ENCODE measurements at regions not wholly inside any gene's neighbourhood (a gene's known extent, or its start where the extent isn't known, plus 50 kb on each side); places are given as distances from the start of the nearest gene placed in this dataset.

DNA sequence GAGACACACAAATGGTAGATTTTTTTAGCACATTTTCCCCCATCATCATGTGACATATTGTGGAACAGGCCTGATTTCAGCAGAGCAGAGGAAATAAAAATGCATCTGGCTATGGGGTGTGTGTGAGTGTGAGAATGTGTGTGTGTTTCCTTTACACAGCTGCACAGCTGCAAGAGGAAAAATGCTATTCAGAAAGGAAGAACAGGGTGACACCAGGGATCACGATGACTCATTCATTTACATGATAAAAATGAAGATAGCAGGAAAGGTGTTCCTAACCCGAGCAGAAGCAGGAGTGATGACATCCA, 469.5 kb upstream of the TSHZ3 start:
- TF ChIP-seq, protein P1, sequence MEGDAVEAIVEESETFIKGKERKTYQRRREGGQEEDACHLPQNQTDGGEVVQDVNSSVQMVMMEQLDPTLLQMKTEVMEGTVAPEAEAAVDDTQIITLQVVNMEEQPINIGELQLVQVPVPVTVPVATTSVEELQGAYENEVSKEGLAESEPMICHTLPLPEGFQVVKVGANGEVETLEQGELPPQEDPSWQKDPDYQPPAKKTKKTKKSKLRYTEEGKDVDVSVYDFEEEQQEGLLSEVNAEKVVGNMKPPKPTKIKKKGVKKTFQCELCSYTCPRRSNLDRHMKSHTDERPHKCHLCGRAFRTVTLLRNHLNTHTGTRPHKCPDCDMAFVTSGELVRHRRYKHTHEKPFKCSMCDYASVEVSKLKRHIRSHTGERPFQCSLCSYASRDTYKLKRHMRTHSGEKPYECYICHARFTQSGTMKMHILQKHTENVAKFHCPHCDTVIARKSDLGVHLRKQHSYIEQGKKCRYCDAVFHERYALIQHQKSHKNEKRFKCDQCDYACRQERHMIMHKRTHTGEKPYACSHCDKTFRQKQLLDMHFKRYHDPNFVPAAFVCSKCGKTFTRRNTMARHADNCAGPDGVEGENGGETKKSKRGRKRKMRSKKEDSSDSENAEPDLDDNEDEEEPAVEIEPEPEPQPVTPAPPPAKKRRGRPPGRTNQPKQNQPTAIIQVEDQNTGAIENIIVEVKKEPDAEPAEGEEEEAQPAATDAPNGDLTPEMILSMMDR (IDR thresholded peaks at IDR 0.05; ENCODE audit: control extremely low read depth in 1 of 3, insufficient read depth in 1 of 3, low read depth in 1 of 3, low read length in 3 of 3) = no peak
- TF ChIP-seq POLR2AphosphoS5 (IDR thresholded peaks at IDR 0.05; ENCODE audit: low read depth, low read length) = no peak
- TF ChIP-seq, protein P2, sequence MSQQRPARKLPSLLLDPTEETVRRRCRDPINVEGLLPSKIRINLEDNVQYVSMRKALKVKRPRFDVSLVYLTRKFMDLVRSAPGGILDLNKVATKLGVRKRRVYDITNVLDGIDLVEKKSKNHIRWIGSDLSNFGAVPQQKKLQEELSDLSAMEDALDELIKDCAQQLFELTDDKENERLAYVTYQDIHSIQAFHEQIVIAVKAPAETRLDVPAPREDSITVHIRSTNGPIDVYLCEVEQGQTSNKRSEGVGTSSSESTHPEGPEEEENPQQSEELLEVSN (IDR thresholded peaks at IDR 0.05) = no peak
- no peak for TF ChIP-seq EP300 (IDR thresholded peaks at IDR 0.05; ENCODE audit: borderline replicate concordance in 1 of 2, low read depth in 2 of 2, low read length in 2 of 2)
- no peak for TF ChIP-seq CHD1 (IDR thresholded peaks at IDR 0.05; ENCODE audit: low read depth, low read length)
- no peak for TF ChIP-seq TAF1 (IDR thresholded peaks at IDR 0.05; ENCODE audit: low read depth, low read length)
- no peak for TF ChIP-seq SRF (IDR thresholded peaks at IDR 0.05; ENCODE audit: low read depth, low read length)
- no peak for TF ChIP-seq SP1 (IDR thresholded peaks at IDR 0.05; ENCODE audit: low read depth, low read length)
- no peak for TF ChIP-seq POLR2A (IDR thresholded peaks at IDR 0.05; ENCODE audit: control extremely low read depth in 1 of 2, low read depth in 2 of 2, low read length in 2 of 2)
- TF ChIP-seq EZH2 (IDR thresholded peaks at IDR 0.05; ENCODE audit: low read depth, low read length, severe bottlenecking) = no peak
- TF ChIP-seq, protein P3, sequence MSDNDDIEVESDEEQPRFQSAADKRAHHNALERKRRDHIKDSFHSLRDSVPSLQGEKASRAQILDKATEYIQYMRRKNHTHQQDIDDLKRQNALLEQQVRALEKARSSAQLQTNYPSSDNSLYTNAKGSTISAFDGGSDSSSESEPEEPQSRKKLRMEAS (IDR thresholded peaks at IDR 0.05) = no peak
- no peak for TF ChIP-seq YY1 (IDR thresholded peaks at IDR 0.05; ENCODE audit: low read depth, low read length)
